ENCODE measurements at regions not wholly inside any gene's neighbourhood (a gene's known extent, or its start where the extent isn't known, plus 50 kb on each side); places are given as distances from the start of the nearest gene placed in this dataset.

- no peak overlapping the region for H3K4me3 Mint-ChIP-seq
- peaks cover 35 to 38% of the 10 kb centered on the region in 2 experiments for H3K4me1 Mint-ChIP-seq
- Histone ChIP-seq H4K5ac (ENCODE audit: insufficient read length, low read depth, low read length) (no peak overlapping the region), H3K56ac (ENCODE audit: insufficient read length, low read depth, low read length) (no peak overlapping the region), H3K4ac (ENCODE audit: low read depth, low read length) (no peak overlapping the region), H4K8ac (replicated peaks; ENCODE audit: insufficient read length, low read depth, low read length) (no peak overlapping the region), H4K91ac (ENCODE audit: insufficient read length, low read depth, low read length) (no peak overlapping the region), H3K27ac (ENCODE audit: insufficient read length, low read depth, low read length) (no peak overlapping the region), H2BK5ac (ENCODE audit: insufficient read length, low read length) (no peak overlapping the region), H2AK5ac (ENCODE audit: insufficient read length, low read length) (no peak overlapping the region), H3K9ac (ENCODE audit: extremely low read depth, insufficient read length, low read length) (no peak overlapping the region), H2AFZ (ENCODE audit: low read length) (no peak overlapping the region), H3K4me1 (ENCODE audit: insufficient read depth, low read length) (peaks cover 10% of the 10 kb centered on the region; the same call in 1 of the 2 replicates), H3K4me2 (ENCODE audit: insufficient read depth, insufficient read length, low read length) (no peak overlapping the region), H3K23me2 (ENCODE audit: insufficient read length, low read depth, low read length, poor library complexity, severe bottlenecking) (no peaks in the 10 kb centered on the region), H4K20me1 (ENCODE audit: control insufficient read depth, insufficient read depth, insufficient read length) (no peaks in the 10 kb centered on the region), H3K79me2 (ENCODE audit: insufficient read depth, low read length) (no peaks in the 10 kb centered on the region), H3K9me3 (ENCODE audit: control insufficient read depth, low read depth, low read length) (no peaks in the 10 kb centered on the region), H3K79me1 (ENCODE audit: insufficient read depth, low read depth, low read length, poor library complexity, severe bottlenecking) (no peaks in the 10 kb centered on the region), H3K27me3 (ENCODE audit: insufficient read depth, low read length) (no peaks in the 10 kb centered on the region), H2BK12ac (ENCODE audit: insufficient read length, low read depth, low read length) (no peak overlapping the region), H2BK120ac (ENCODE audit: low read depth, low read length, poor library complexity, severe bottlenecking) (no peak overlapping the region), H3K23ac (ENCODE audit: insufficient read length, low read depth, low read length) (no peak overlapping the region), H2BK15ac (ENCODE audit: low read depth, low read length) (no peak overlapping the region), H2BK20ac (ENCODE audit: low read depth, low read length, poor library complexity, severe bottlenecking) (no peak overlapping the region), H3K18ac (ENCODE audit: insufficient read length, low read depth, low read length) (no peak overlapping the region), H3T11ph (ENCODE audit: low read length) (no peak overlapping the region), H3K14ac (ENCODE audit: insufficient read depth, low read length) (no peak overlapping the region)
- TF ChIP-seq CTCF (conservative IDR thresholded peaks at IDR 0.05) = no peak
- no peaks in the 10 kb centered on the region; the same call in 1 of the 2 replicates for H3K27me3 Mint-ChIP-seq (ENCODE audit: low read depth)
- peak overlapping the region in 2 of 3 experiments; percentile 16 to 78; a peak in 3 of 7 replicates for H3K27ac Mint-ChIP-seq
- no peak for DNase-seq
- no CpG with 5 or more reads among the region's 4 CpGs for WGBS (ENCODE audit: extremely low coverage, insufficient read length, low lambda C conversion rate)
- no peaks in the 10 kb centered on the region for H3K9me3 Mint-ChIP-seq
- no peaks in the 10 kb centered on the region for H3K36me3 Mint-ChIP-seq (ENCODE audit: insufficient read depth in 1 of 3, low read depth in 3 of 3)
Observed at GRCh38 chr5:148910216-148910615, 83.8 kb downstream of the ADRB2 start.
